Pancreas (tissue), 10 donors: ENCODE measurements at regions not wholly inside any gene's neighbourhood (a gene's known extent, or its start where the extent isn't known, plus 50 kb on each side); places are given as distances from the start of the nearest gene placed in this dataset.

Experiments used
- ATAC-seq, 4 donors: fragments of 200-7000 bp; cut with Tn5 transposase; one replicate each; pipeline versions ENCODE4 v1.8.0 to v1.9.1; 2020; ENCODE audit warnings: mild to moderate bottlenecking in 4 of 4, moderate library complexity in 4 of 4
- DNase-seq, 6 donors: peaks; one replicate each; pipeline ENCODE4 v3.0.0-alpha.2; 2020
- FAIRE-seq: peaks from 2 replicates; lab custom pipeline; 2012; peaks lifted over from hg19 to GRCh38; lab: Jason Lieb, UNC
- H3K27ac ChIP-seq, 4 donors: fragments of 200-600 bp; sonication (generic); 1 replicate in 3 of 4; 2 replicates in 1 of 4; pipeline versions ENCODE4 v1.5.0 to v1.8.0; 2020
- H3K27me3 ChIP-seq, 4 donors: fragments of 200-600 bp; one replicate each; pipeline ENCODE4 v1.8.0; 2021
- H3K36me3 ChIP-seq, 3 donors: fragments of 200-600 bp; sonication (generic) in 1 of 3; one replicate each; pipeline versions ENCODE4 v1.5.0 to v1.8.0; 2020 to 2021
- H3K4me1 ChIP-seq, 3 donors: fragments of 200-600 bp; one replicate each; pipeline ENCODE4 v1.8.0; 2021
- H3K4me3 ChIP-seq, 4 donors: fragments of 200-600 bp; sonication (generic) in 2 of 4; one replicate each; pipeline versions ENCODE4 v1.5.0 to v1.8.0; 2020 to 2021
- H3K9me3 ChIP-seq, 4 donors: fragments of 200-600 bp; one replicate each; pipeline ENCODE4 v1.8.0; 2021
- CTCF ChIP-seq, 4 donors: fragments of 200-600 bp; sonication (generic) in 3 of 4; IDR thresholded peaks; one replicate each; pipeline versions ENCODE4 v1.5.0 to v1.8.0; 2021; ENCODE audit warnings: antibody characterized with exemption in 4 of 4
- WGBS, 2 donors: extraction: QIAGEN DNeasy Blood & Tissue Kit; methylation state at CpG; one replicate each; pipeline ENCODE4 v1.1.7; 2013; 5-methylcytosine and 5-hydroxymethylcytosine counted together
- intact Hi-C, 3 donors: fragments of 100-400 bp; cut with DNase I; formaldehyde crosslinking; loops; one replicate each; pipeline versions ENCODE4 v1.11.1 to v1.14.2; 2022
- donor health status: healthy with polysubstance abuse.
- donor health status: DM: no; HTN: no; CAD: no; lungs with moderate emphysema.
- donor health status: DM: no; HTN: no; CAD: no.
- donor health status: control.
- donor health status: control.
- donor health status: Bipolar disorder and iron deficiency.
- donor health status: DM: yes; HTN: yes; CAD: no.
- donor health status: DM: no; HTN: no; CAD: no.
- donor health status: DM: no; HTN: no; CAD: no.
- donor health status: DM: yes; HTN: yes; CAD: no.

- Histone ChIP-seq H3K36me3 (no peaks in the 10 kb centered on the region), H3K4me3 (no peak overlapping the region), H3K27me3 (no peaks in the 10 kb centered on the region), H3K4me1 (peaks cover 4 to 5% (median 4%) of the 10 kb centered on the region in 3 donors), H3K9me3 (no peaks in the 10 kb centered on the region), H3K27ac (no peak overlapping the region)
- intact Hi-C loops = no loop called here
- TF ChIP-seq CTCF (IDR thresholded peaks at IDR 0.05) = no peak
- no peak for FAIRE-seq
- DNase-seq = no peak
- WGBS, 2 donors = 82 to 89% methylated on average over 2 of the region's 2 CpGs
- no peak for ATAC-seq
These were observed 246.4 kb upstream of the PIK3R1 start for GRCh38 chr5:67969176-67969575.

- Histone ChIP-seq H3K4me3 (no peak overlapping the region), H3K9me3 (no peaks in the 10 kb centered on the region), H3K27me3 (no peaks in the 10 kb centered on the region), H3K4me1 (peaks cover 4 to 9% (median 4%) of the 10 kb centered on the region in 3 donors), H3K36me3 (no peaks in the 10 kb centered on the region), H3K27ac (no peak overlapping the region)
- TF ChIP-seq CTCF (IDR thresholded peaks at IDR 0.05) = no peak
- DNase-seq (no peak), FAIRE-seq (no peak), ATAC-seq (no peak)
- intact Hi-C loops = no loop called here
- WGBS, 2 donors = 88 to 89% methylated on average over 1 of the region's 1 CpG
These were observed 248.8 kb upstream of the PIK3R1 start for GRCh38 chr5:67966712-67967111.

GRCh38 chr5:67964619-67965018 is 250.9 kb upstream of the PIK3R1 start:
- intact Hi-C loops = no loop called here
- Histone ChIP-seq H3K27ac (no peak overlapping the region), H3K27me3 (no peaks in the 10 kb centered on the region), H3K4me3 (no peak overlapping the region), H3K36me3 (no peaks in the 10 kb centered on the region), H3K9me3 (no peaks in the 10 kb centered on the region), H3K4me1 (peaks cover 4 to 9% (median 4%) of the 10 kb centered on the region in 3 donors)
- DNase-seq (no peak), FAIRE-seq (no peak), ATAC-seq (peak; percentile 32 to 59 (median 38))
- no peak for TF ChIP-seq CTCF (IDR thresholded peaks at IDR 0.05)
- WGBS, 2 donors = 18 to 20% methylated on average over 2 of the region's 2 CpGs

GRCh38 chr5:67963789-67964519 is 251.6 kb upstream of the PIK3R1 start:
- peak; percentile 87 to 97 (median 91) for ATAC-seq

More at GRCh38 chr5:67963789-67964519, 251.6 kb upstream of the PIK3R1 start:
- WGBS, 2 donors = 76 to 79% methylated on average over 4 of the region's 4 CpGs
- FAIRE-seq = no peak
- intact Hi-C loops = no loop called here
- Histone ChIP-seq H3K9me3 (no peaks in the 10 kb centered on the region), H3K4me1 (peaks cover 4 to 9% (median 4%) of the 10 kb centered on the region in 3 donors), H3K27ac (no peak overlapping the region), H3K4me3 (no peak overlapping the region), H3K36me3 (no peaks in the 10 kb centered on the region), H3K27me3 (no peaks in the 10 kb centered on the region)
- DNase-seq = peak in 4 of 6 donors; percentile 32 to 42 (median 37)
- no peak for TF ChIP-seq CTCF (IDR thresholded peaks at IDR 0.05)
